SK-N-SH (cell line): ENCODE measurements at regions not wholly inside any gene's neighbourhood (a gene's known extent, or its start where the extent isn't known, plus 50 kb on each side); places are given as distances from the start of the nearest gene placed in this dataset.
"Not testable (repeated sequence)": the region's sequence is repeated elsewhere in the genome, so short reads cannot be mapped to it uniquely, and the experiment has no call there.

ENCODE experiments used
- CHD2 ChIP-seq: fragments of 150-350 bp; IDR thresholded peaks from 2 replicates; pipeline ENCODE4 v1.6.1; 2018; ENCODE audit warnings: low read length; ENCODE audit not compliant: partially characterized antibody
- CTCF ChIP-seq: fragments of 200-600 bp; sonication (generic); IDR thresholded peaks from 2 replicates; pipeline ENCODE4 v1.6.1; 2017; ENCODE audit warnings: antibody characterized with exemption, mild to moderate bottlenecking, moderate library complexity
- ELF1 ChIP-seq: IDR thresholded peaks from 2 replicates; pipeline ENCODE4 v1.4.0; 2012
- EP300 ChIP-seq, 2 experiments: IDR thresholded peaks; 2 replicates each; pipeline versions ENCODE4 v1.4.0 to v1.6.1; 2012; ENCODE audit warnings: borderline replicate concordance in 1 of 2, low read depth in 1 of 2, low read length in 1 of 2
- EZH2phosphoT487 ChIP-seq: fragments of 200-600 bp; sonication (generic); IDR thresholded peaks from 2 replicates; pipeline ENCODE4 v1.6.1; 2017; ENCODE audit warnings: low read depth, mixed run types, mild to moderate bottlenecking, antibody characterized with exemption, moderate library complexity, borderline replicate concordance
- GABPA ChIP-seq: IDR thresholded peaks from 2 replicates; pipeline ENCODE4 v1.4.0; 2012; ENCODE audit warnings: low read depth, mild to moderate bottlenecking
- MAX ChIP-seq: IDR thresholded peaks from 2 replicates; pipeline ENCODE4 v1.4.0; 2012; ENCODE audit warnings: low read depth
- POLR2AphosphoS5 ChIP-seq: IDR thresholded peaks from 2 replicates; pipeline ENCODE4 v1.6.1; 2012; ENCODE audit warnings: low read depth, low read length
- SIN3A ChIP-seq: IDR thresholded peaks from 2 replicates; pipeline ENCODE4 v1.6.1; 2012; ENCODE audit warnings: low read depth, mild to moderate bottlenecking, low read length, moderate library complexity, borderline replicate concordance
- TAF1 ChIP-seq: IDR thresholded peaks from 2 replicates; pipeline ENCODE4 v1.6.1; 2012; ENCODE audit warnings: low read depth, mild to moderate bottlenecking, low read length, moderate library complexity, borderline replicate concordance
- TCF12 ChIP-seq: IDR thresholded peaks from 2 replicates; pipeline ENCODE4 v1.4.0; 2012
- YY1 ChIP-seq: IDR thresholded peaks from 2 replicates; pipeline ENCODE4 v1.4.0; 2012; ENCODE audit warnings: low read depth, mild to moderate bottlenecking

- TF ChIP-seq POLR2AphosphoS5; MAX; TCF12; TAF1; CTCF; EP300 (IDR thresholded peaks at IDR 0.05; ENCODE audit: borderline replicate concordance in 1 of 2, low read depth in 1 of 2, low read length in 1 of 2); SIN3A; CHD2; YY1; EZH2phosphoT487; ELF1; GABPA: not testable (repeated sequence)
Observed at GRCh38 chr19:23533441-23533840, 138.2 kb upstream of the ZNF91 start.
